GM19193 (cell line): ENCODE measurements at regions not wholly inside any gene's neighbourhood (a gene's known extent, or its start where the extent isn't known, plus 50 kb on each side); places are given as distances from the start of the nearest gene placed in this dataset.

ENCODE experiments used
- POLR2A ChIP-seq: IDR thresholded peaks from 4 replicates; pipeline ENCODE4 v1.6.1; 2011; ENCODE audit not compliant: insufficient read depth, insufficient read length; ENCODE audit errors: extremely low read depth

- no peak for TF ChIP-seq POLR2A
These were observed 64.8 kb downstream of the C16orf95 start for GRCh38 chr16:87252269-87252970.
